Astrocyte (in vitro differentiated cells and primary cell): ENCODE measurements at regions not wholly inside any gene's neighbourhood (a gene's known extent, or its start where the extent isn't known, plus 50 kb on each side); places are given as distances from the start of the nearest gene placed in this dataset.

Source experiments
- DNase-seq: peaks from one replicate; pipeline ENCODE4 v3.0.0-alpha.2; 2010; ENCODE audit warnings: low read depth
- FAIRE-seq: peaks from 2 replicates; lab custom pipeline; 2011; peaks lifted over from hg19 to GRCh38; lab: Jason Lieb, UNC
- H2AFZ ChIP-seq: 2 replicates; pipeline ENCODE4 v1.6.0; 2012; ENCODE audit warnings: low read depth, low read length, inconsistent platforms
- H3K27ac ChIP-seq: 2 replicates; pipeline ENCODE4 v1.5.1; 2011; ENCODE audit warnings: low read depth, low read length, inconsistent platforms
- H3K27me3 ChIP-seq: 2 replicates; pipeline ENCODE4 v1.6.0; 2011; ENCODE audit warnings: low read length, inconsistent platforms; ENCODE audit not compliant: insufficient read depth
- H3K36me3 ChIP-seq: 2 replicates; pipeline ENCODE4 v1.5.1; 2011; ENCODE audit warnings: low read length, inconsistent platforms; ENCODE audit not compliant: insufficient read depth
- H3K4me1 ChIP-seq: 2 replicates; pipeline ENCODE4 v1.5.1; 2011; ENCODE audit warnings: low read length, inconsistent platforms; ENCODE audit not compliant: insufficient read depth
- H3K4me2 ChIP-seq: 2 replicates; pipeline ENCODE4 v1.6.0; 2012; ENCODE audit warnings: low read length, inconsistent platforms
- H3K4me3 ChIP-seq: 2 replicates; pipeline ENCODE4 v1.5.1; 2011; ENCODE audit warnings: low read depth, mild to moderate bottlenecking, low read length, inconsistent platforms; ENCODE audit not compliant: insufficient read depth
- H3K79me2 ChIP-seq: 2 replicates; pipeline ENCODE4 v1.6.0; 2012; ENCODE audit warnings: mild to moderate bottlenecking, low read length, inconsistent platforms; ENCODE audit not compliant: insufficient read depth
- H3K9ac ChIP-seq: 2 replicates; pipeline ENCODE4 v1.6.0; 2012; ENCODE audit warnings: mild to moderate bottlenecking, low read length, inconsistent platforms
- H3K9me3 ChIP-seq: 2 replicates; pipeline ENCODE4 v1.5.1; 2012; ENCODE audit warnings: low read depth, mild to moderate bottlenecking, low read length, inconsistent platforms; ENCODE audit not compliant: insufficient read depth
- H4K20me1 ChIP-seq: 2 replicates; pipeline ENCODE4 v1.6.0; 2012; ENCODE audit warnings: low read length, inconsistent platforms; ENCODE audit not compliant: insufficient read depth
- H3K27ac Mint-ChIP-seq: one replicate; pipeline ENCODE4 v1.8.0; 2021; ENCODE audit warnings: mild to moderate bottlenecking, mixed read lengths; ENCODE audit not compliant: unreplicated experiment
- H3K27me3 Mint-ChIP-seq: one replicate; pipeline ENCODE4 v1.8.0; 2021; ENCODE audit warnings: low read depth, mixed read lengths; ENCODE audit not compliant: unreplicated experiment
- H3K36me3 Mint-ChIP-seq: one replicate; pipeline ENCODE4 v1.8.0; 2021; ENCODE audit warnings: low read depth, mixed read lengths; ENCODE audit not compliant: unreplicated experiment
- H3K4me1 Mint-ChIP-seq: one replicate; pipeline ENCODE4 v1.8.0; 2021; ENCODE audit warnings: low read depth, mixed read lengths; ENCODE audit not compliant: unreplicated experiment
- H3K4me3 Mint-ChIP-seq: one replicate; pipeline ENCODE4 v1.8.0; 2021; ENCODE audit warnings: mild to moderate bottlenecking, moderate library complexity, mixed read lengths; ENCODE audit not compliant: unreplicated experiment
- H3K9me3 Mint-ChIP-seq: one replicate; pipeline ENCODE4 v1.8.0; 2021; ENCODE audit warnings: mild to moderate bottlenecking, mixed read lengths; ENCODE audit not compliant: unreplicated experiment
- EZH2 ChIP-seq: IDR thresholded peaks from 2 replicates; pipeline ENCODE4 v1.6.1; 2012; ENCODE audit warnings: mild to moderate bottlenecking, low read length, inconsistent platforms; ENCODE audit not compliant: insufficient read depth
- TF ChIP-seq, protein P1 (sequence below): IDR thresholded peaks from 2 replicates; pipeline ENCODE4 v1.5.1; 2011; ENCODE audit warnings: low read depth, mild to moderate bottlenecking, inconsistent platforms, low read length, moderate library complexity; ENCODE audit not compliant: insufficient read depth

DNA sequence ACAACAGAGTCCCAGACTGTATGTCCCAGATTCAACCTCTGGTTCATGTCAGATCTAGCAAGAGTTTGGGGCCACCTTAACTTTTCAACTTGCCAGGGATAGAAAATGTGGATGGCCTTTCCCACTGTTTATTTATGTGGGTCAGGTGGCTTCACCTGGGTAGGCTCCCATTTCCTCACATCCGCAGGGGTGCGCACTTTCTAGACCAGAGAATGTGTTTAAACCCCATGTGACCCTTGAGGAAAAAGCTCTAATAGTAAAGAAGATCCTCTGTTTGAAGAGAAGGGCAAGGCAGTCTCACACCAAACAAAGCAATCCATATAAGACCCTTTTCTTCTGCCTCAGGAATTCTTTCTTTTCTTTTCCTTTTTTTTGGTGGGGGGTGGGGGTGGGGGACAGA lies 167.2 kb upstream of the TSC22D2 start:
- Histone ChIP-seq H3K4me2 (no peak overlapping the region), H3K9me3 (no peaks in the 10 kb centered on the region), H3K27ac (no peak overlapping the region), H3K36me3 (no peaks in the 10 kb centered on the region), H3K4me3 (no peak overlapping the region), H4K20me1 (no peaks in the 10 kb centered on the region), H3K9ac (no peak overlapping the region), H3K4me1 (peaks cover 35% of the 10 kb centered on the region), H3K79me2 (no peaks in the 10 kb centered on the region), H2AFZ (no peak overlapping the region), H3K27me3 (no peaks in the 10 kb centered on the region)
- peaks cover 3% of the 10 kb centered on the region for H3K9me3 Mint-ChIP-seq
- H3K27ac Mint-ChIP-seq = peak overlapping the region; percentile 22
- DNase-seq (no peak), FAIRE-seq (no peak)
- H3K4me3 Mint-ChIP-seq = no peak overlapping the region
- H3K27me3 Mint-ChIP-seq = no peaks in the 10 kb centered on the region
- peaks cover 47% of the 10 kb centered on the region for H3K4me1 Mint-ChIP-seq
- no peak for TF ChIP-seq EZH2
- TF ChIP-seq, protein P1, sequence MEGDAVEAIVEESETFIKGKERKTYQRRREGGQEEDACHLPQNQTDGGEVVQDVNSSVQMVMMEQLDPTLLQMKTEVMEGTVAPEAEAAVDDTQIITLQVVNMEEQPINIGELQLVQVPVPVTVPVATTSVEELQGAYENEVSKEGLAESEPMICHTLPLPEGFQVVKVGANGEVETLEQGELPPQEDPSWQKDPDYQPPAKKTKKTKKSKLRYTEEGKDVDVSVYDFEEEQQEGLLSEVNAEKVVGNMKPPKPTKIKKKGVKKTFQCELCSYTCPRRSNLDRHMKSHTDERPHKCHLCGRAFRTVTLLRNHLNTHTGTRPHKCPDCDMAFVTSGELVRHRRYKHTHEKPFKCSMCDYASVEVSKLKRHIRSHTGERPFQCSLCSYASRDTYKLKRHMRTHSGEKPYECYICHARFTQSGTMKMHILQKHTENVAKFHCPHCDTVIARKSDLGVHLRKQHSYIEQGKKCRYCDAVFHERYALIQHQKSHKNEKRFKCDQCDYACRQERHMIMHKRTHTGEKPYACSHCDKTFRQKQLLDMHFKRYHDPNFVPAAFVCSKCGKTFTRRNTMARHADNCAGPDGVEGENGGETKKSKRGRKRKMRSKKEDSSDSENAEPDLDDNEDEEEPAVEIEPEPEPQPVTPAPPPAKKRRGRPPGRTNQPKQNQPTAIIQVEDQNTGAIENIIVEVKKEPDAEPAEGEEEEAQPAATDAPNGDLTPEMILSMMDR = no peak
- H3K36me3 Mint-ChIP-seq = no peaks in the 10 kb centered on the region

DNA sequence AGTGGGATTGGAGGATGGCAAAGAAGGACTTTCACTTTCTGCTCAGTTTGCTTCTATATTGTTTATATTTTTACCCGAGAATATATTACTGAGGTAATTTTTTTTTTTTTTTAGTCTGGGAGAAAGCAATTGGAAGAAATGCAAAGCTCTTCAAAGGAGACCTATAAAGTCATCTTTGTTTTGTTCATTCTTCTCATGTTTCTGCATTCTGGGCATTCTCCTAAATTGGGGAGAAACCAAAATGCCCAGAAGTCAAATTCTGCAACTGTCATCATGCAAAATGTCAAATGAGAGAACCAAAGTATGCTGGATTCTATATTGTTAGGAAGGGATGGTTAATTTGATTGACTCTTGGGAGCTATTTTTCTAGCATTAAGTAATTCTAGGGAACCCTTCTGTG lies 168.3 kb upstream of the TSC22D2 start:
- Histone ChIP-seq H3K9me3 (no peaks in the 10 kb centered on the region), H3K27me3 (no peaks in the 10 kb centered on the region), H2AFZ (no peak overlapping the region), H3K36me3 (no peaks in the 10 kb centered on the region), H3K4me3 (no peak overlapping the region), H3K27ac (no peak overlapping the region), H3K4me1 (peaks cover 41% of the 10 kb centered on the region), H3K9ac (no peak overlapping the region), H3K4me2 (no peak overlapping the region), H4K20me1 (no peaks in the 10 kb centered on the region), H3K79me2 (no peaks in the 10 kb centered on the region)
- H3K27ac Mint-ChIP-seq = no peak overlapping the region
- H3K4me1 Mint-ChIP-seq = peaks cover 55% of the 10 kb centered on the region
- no peak overlapping the region for H3K4me3 Mint-ChIP-seq
- H3K9me3 Mint-ChIP-seq = peaks cover 3% of the 10 kb centered on the region
- no peak for DNase-seq
- no peaks in the 10 kb centered on the region for H3K27me3 Mint-ChIP-seq
- no peak for FAIRE-seq
- TF ChIP-seq EZH2 = no peak
- TF ChIP-seq, protein P1 = no peak
- H3K36me3 Mint-ChIP-seq = peaks cover 2% of the 10 kb centered on the region

DNA sequence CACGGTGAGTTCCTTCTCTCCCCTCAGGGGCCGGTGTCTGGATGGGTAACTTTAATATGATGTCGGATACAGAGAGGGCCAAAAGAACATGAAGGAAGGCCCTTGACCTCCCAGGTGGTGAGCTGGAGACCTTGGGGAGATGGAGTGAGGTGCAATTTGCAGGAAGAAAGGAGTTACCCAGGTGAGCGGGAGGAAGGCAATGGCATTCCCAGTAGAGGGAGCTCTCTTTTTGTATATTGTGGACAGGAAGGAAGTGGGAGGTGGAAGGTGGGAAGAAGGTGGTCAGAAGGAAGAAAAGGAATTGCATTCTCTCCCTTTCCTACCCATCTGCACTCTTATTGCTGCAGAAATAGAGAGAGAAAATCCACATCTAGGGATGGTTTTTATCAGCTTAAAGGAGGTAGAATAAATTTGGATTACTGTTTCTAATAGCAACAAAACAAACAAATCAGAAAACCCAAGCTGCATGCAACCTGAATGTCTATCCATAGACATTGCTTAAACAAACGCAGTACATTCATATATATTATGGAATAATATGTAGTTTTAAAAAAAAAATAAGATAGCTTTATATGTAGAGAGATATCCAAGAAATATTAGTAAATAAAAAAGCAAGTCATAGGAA lies 169.0 kb upstream of the TSC22D2 start:
- Histone ChIP-seq H3K27me3 (no peaks in the 10 kb centered on the region), H3K9ac (no peak overlapping the region), H4K20me1 (no peaks in the 10 kb centered on the region), H3K79me2 (no peaks in the 10 kb centered on the region), H3K9me3 (no peaks in the 10 kb centered on the region), H3K4me3 (no peak overlapping the region), H3K27ac (no peak overlapping the region), H3K36me3 (no peaks in the 10 kb centered on the region), H3K4me1 (peaks cover 41% of the 10 kb centered on the region), H3K4me2 (no peak overlapping the region), H2AFZ (no peak overlapping the region)
- TF ChIP-seq, protein P1 = no peak
- no peak for TF ChIP-seq EZH2
- H3K27ac Mint-ChIP-seq = peak overlapping the region; percentile 35
- no peaks in the 10 kb centered on the region for H3K27me3 Mint-ChIP-seq
- peak overlapping the region; percentile 20 for H3K4me3 Mint-ChIP-seq
- no peak for FAIRE-seq
- H3K36me3 Mint-ChIP-seq = peaks cover 2% of the 10 kb centered on the region
- H3K4me1 Mint-ChIP-seq = peaks cover 51% of the 10 kb centered on the region
- peaks cover under 1% of the 10 kb centered on the region for H3K9me3 Mint-ChIP-seq
- DNase-seq = no peak
